ENCODE measurements at regions not wholly inside any gene's neighbourhood (a gene's known extent, or its start where the extent isn't known, plus 50 kb on each side); places are given as distances from the start of the nearest gene placed in this dataset.
"Not testable (repeated sequence)": the region's sequence is repeated elsewhere in the genome, so short reads cannot be mapped to it uniquely, and the experiment has no call there.

GRCh38 chr21:13812191-13812590 lies 202.6 kb downstream of the POTED start:
- not testable (repeated sequence) for DNase-seq (ENCODE audit: low read depth in 2 of 2)

- DNase-seq (ENCODE audit: low read depth in 2 of 2), result not testable (repeated sequence)
These were observed 201.0 kb downstream of the POTED start for GRCh38 chr21:13810559-13810958.

- DNase-seq (ENCODE audit: low read depth in 2 of 2), result not testable (repeated sequence)
These were observed 196.9 kb downstream of the POTED start for GRCh38 chr21:13806444-13806843.

GRCh38 chr21:13802757-13803156 lies 193.2 kb downstream of the POTED start:
- DNase-seq (ENCODE audit: low read depth in 2 of 2), result not testable (repeated sequence)
